Fibroblast of mammary gland (primary cell): ENCODE measurements at regions not wholly inside any gene's neighbourhood (a gene's known extent, or its start where the extent isn't known, plus 50 kb on each side); places are given as distances from the start of the nearest gene placed in this dataset.

Source experiments
- DNase-seq: peaks from one replicate; pipeline ENCODE4 v3.0.0-alpha.2; 2010; ENCODE audit warnings: low read depth
- H3K4me3 ChIP-seq: 2 replicates; pipeline ENCODE4 v1.5.1; 2011; ENCODE audit warnings: low read depth, mild to moderate bottlenecking, low read length, moderate library complexity; ENCODE audit not compliant: control insufficient read depth
- TF ChIP-seq, protein P1 (sequence below): conservative IDR thresholded peaks from 2 replicates; pipeline ENCODE4 v1.5.1; 2011; ENCODE audit warnings: low read depth, low read length, inconsistent platforms; ENCODE audit not compliant: control insufficient read depth, insufficient read depth

DNA sequence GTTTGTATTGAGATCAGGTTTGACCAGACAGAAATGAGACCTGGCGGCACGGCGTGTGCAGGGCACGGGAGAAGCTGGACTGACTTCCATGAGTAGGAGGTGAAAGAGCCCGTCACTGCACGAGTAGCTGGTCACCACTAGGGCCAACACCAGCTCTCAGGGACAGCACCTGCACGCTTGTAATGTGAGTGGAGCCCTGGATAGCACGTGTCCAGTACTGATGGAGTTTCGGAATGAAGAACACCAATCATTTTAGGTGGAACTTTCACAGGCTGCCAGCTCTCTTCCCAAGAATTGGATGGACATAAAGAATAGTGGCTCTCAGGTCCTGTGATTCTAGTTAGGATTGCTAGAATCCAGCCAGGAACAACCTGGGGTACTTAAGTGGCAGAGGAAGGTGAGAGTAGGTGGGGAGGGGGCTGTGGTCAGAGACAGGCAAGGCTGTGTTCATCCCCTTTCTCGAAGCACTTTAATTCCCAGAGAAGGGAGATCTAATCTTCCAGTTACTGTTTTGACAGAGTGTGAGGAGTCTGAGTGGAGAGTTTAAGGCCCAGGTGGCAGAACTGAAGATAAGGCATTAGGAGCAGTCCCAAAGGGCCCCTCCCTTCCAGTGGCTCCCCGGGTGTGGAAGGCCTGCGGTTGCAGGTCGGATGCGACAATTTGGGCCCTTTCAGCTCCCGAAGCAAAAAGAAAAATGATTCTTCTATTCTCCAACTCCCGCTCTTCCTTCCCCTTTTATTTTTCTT lies 314.8 kb downstream of the QKI start:
- no peak for DNase-seq
- TF ChIP-seq, protein P1, sequence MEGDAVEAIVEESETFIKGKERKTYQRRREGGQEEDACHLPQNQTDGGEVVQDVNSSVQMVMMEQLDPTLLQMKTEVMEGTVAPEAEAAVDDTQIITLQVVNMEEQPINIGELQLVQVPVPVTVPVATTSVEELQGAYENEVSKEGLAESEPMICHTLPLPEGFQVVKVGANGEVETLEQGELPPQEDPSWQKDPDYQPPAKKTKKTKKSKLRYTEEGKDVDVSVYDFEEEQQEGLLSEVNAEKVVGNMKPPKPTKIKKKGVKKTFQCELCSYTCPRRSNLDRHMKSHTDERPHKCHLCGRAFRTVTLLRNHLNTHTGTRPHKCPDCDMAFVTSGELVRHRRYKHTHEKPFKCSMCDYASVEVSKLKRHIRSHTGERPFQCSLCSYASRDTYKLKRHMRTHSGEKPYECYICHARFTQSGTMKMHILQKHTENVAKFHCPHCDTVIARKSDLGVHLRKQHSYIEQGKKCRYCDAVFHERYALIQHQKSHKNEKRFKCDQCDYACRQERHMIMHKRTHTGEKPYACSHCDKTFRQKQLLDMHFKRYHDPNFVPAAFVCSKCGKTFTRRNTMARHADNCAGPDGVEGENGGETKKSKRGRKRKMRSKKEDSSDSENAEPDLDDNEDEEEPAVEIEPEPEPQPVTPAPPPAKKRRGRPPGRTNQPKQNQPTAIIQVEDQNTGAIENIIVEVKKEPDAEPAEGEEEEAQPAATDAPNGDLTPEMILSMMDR, result no peak
- no peak overlapping the region for H3K4me3 ChIP-seq

DNA sequence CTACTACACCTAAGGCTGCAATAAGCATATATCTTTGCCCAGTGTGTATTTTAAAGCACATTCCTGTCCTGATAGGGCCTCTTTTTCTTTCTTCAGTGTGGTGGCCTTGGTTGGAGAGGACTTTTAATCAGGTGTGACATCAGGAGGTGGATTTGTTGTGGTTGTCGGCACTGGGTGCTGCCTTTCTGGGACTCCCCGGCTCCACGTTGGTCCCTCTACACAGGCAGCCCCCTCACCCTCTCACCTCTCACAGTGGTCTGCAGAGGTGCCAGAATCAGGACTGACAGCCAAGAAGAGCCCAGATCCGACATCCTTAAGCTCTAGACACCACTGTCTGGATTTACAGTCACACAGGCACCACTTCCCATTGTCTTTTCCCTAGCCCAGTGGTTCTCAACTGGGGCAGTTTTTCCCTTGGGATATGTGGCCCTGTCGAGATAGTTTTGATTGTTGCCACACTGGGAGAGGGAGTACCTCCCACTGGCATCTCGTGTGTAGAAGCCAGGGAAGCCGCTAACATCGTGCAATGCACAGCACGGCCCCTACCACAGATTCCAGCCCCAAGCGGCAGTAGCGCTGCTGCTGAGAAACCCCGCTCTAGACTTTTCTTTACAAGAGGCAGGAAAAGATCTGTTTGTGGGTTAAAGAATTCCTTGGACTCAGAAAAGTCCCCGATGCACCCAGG lies 314.1 kb downstream of the QKI start:
- TF ChIP-seq, protein P1, result no peak
- no peak for DNase-seq
- no peak overlapping the region for H3K4me3 ChIP-seq

DNA sequence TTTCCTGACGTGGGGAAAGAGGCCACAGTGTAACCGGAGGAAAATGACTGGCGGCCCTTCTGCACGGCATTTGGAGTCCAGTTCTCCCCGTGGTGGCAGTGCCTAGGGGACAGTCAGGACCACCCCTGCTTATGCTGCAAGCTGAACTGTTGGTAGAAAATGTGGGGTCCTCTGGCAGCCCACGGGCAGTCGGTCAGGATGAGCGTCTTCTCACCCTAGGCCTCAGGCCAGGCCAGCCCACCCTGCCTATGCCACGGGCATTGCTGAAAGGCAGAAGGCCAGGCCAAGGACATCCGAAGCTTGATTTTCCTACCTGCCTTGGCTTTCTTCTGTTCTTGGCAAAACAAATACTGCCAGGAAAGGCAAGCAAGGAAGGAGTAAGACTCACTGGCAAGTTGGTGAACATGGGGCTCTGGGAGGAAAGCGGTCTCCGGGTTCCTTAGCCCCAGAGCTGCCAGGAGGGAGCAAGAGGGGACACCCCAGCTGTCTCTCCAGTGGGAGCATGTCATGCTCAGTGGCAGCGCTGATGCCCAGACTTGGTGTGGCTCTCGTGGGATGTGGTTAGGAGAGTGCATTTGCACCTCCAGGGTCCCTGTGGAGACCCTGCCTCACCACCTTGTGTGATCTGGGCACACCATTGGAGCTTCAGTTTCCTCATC lies 311.6 kb downstream of the QKI start:
- H3K4me3 ChIP-seq, result no peak overlapping the region
- TF ChIP-seq, protein P1, result no peak
- no peak for DNase-seq

DNA sequence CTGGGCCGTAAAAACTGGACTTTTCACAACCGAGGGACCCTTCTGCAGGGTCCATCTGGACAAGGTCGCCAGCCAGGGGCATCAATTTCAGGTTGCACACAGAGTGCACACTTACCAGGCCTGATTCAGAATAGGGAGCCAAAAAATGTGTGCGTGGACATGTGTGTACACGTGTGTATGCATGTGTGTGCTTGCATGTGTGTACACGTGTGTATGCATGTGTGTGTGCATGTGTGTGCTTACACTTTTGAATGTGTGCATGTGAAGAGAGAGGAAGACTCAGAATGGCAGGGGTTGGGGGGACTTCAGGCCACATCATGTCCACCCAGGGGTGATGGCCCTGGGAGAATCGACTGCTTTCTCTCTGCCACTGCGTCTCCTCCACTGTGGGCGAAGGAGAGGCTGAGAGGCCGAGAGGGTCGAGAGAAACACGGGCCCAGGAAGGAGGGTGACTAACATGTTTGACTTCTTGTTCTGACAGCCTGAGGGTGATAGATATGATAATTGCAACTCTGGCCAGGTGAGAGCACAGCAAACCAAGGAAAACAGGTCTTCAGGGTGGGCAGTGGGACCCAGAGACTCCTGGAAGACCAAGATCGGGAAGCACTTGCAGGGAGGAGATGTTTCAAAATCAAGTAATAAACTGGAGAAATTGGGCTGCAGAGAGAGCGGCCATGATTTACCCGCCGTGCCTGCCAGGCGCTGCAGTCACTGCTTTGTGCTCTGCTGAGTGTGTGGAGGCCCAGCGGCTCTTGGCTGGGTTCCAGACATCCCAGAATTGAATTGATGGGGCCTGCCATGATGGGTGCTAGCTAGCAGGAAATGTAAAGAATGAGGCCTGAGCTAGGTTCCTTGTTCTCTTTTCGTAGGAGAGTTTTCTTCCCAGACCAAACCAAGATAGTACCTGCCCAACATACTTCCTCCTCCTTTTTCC lies 310.8 kb downstream of the QKI start:
- no peak for DNase-seq
- TF ChIP-seq, protein P1, result no peak
- H3K4me3 ChIP-seq, result no peak overlapping the region

DNA sequence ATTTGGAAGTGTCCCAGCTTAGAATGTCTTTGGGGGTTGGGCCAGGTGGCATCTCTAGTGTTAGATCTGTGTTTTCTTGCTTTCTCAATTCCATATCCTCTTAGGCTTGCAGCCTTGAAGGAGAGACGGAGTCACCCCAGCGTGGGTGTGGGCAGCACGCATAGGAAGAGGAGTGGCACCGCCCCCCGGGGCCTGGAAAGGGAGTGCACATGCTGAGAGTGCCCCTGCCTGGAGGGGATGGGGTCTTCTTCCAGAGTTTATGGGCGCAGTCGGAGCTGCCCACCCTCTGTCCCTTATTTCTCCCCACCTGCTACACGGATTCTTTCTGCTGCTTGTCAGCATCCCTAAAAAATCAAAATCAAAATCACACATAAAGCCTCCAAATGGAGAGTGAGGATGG lies 309.7 kb downstream of the QKI start:
- no peak overlapping the region for H3K4me3 ChIP-seq
- DNase-seq, result no peak
- TF ChIP-seq, protein P1, result no peak

DNA sequence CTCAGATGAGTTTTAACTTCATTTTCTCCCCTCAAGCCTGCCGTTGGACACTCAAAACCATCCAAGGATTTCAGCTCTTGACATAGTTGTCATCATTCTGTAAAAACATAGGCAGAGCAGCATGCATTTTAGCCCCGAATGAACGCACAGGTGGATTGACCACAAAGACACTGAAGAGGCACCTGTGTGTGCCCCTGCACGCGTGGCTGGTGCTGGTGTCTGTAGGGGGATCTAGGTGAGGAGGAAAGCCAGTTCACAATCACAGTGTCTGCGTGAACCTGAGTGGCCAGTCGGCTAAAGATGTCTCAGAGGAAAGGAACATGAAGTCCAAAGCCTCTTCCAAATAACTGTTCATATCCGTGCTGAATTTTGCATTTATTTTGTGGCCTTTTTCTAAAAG lies 309.2 kb downstream of the QKI start:
- no peak overlapping the region for H3K4me3 ChIP-seq
- DNase-seq, result no peak
- TF ChIP-seq, protein P1, result no peak
